HG03378 (cell line): ENCODE measurements at regions not wholly inside any gene's neighbourhood (a gene's known extent, or its start where the extent isn't known, plus 50 kb on each side); places are given as distances from the start of the nearest gene placed in this dataset.

Experiments used
- ATAC-seq: cut with Tn5 transposase; IDR thresholded peaks from one replicate; pipeline ENCODE4 v1.9.1; 2021; ENCODE audit warnings: mild to moderate bottlenecking, moderate library complexity; ENCODE audit not compliant: unreplicated experiment

DNA sequence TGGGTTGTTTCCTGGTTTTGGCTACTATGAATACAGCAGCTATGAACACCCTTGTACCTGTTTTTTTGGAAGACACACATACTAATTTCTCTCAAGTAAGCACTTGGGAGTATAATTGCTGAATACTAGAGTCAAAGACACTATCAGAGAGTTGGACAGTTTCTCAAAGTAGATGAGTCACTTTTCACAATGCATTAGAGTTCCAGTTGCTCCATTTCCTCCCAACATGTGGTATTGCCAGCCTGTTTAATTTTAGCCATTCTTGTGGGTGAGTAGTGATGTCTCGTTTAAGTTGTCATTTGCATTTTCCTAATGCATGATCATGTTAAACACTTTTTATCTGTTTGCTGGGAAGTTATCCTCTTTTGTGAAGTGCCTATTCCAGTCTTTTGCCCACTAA, 81.6 kb upstream of the GDNF start:
- no peak for ATAC-seq

DNA sequence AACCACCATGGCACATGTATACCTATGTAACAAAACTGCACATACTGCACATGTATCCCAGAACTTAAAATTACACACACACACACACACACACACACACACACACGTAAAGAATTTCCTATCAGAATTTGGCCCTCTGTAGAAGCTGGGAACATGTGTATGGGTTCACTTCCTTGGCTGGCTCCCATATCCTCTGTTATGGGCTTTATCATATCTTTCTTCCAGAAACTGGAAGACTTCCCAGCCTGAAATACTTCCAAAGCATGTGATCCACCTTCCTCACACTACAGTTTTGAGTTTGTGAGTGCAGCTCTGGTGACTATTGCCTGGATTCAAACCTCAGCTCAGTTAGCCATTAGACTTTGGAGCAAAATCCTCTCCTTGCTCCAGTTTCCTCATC, 78.6 kb upstream of the GDNF start:
- ATAC-seq, result no peak

DNA sequence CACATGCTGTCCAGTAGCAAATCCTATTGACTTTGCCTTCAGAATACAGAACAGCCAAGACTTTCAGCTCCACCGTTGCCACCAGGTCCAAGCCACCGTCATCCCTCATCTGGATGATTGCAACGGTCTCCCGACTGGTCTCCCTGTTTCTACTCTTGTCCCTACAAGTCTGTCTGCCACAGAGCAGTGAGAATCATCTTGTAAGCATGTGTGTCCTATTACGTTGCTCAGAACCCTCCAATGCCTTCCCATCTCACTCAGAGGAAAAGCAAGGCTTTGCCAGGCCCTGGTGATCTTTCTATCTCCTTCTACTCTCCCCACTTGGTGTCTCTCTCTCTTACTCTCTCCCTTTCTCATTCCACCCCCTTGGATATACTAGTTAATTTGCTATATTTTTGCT, 76.7 kb upstream of the GDNF start:
- no peak for ATAC-seq

DNA sequence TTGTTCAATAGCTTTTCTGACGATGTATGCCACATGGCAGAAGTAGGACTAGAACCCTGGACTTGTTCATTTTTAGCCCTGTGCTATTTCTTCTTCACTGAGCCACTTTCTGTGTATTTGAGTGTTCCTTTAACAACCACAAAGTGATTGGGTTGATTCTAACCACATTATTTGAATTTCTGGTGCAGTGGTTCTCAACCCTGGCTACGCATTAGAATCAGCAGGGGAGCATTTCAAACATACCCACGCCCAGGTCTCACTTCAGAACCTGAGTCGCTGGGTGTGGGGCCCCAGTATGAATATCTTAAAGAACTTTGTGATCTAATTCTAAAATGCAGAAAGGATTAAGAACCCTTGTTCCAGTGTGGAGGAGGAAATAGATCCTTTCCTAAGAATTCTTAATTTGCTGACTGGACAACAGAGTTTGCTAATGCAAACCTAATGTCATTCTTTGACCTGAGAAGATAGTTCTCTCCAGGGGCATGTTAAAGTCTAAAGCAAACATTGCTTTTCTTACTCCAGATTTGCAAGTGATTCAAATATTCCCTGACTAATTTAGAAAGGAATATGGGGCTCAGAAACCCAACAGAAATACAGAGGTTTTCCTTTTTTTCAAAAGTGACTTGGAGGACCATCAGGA, 75.4 kb upstream of the GDNF start:
- no peak for ATAC-seq

DNA sequence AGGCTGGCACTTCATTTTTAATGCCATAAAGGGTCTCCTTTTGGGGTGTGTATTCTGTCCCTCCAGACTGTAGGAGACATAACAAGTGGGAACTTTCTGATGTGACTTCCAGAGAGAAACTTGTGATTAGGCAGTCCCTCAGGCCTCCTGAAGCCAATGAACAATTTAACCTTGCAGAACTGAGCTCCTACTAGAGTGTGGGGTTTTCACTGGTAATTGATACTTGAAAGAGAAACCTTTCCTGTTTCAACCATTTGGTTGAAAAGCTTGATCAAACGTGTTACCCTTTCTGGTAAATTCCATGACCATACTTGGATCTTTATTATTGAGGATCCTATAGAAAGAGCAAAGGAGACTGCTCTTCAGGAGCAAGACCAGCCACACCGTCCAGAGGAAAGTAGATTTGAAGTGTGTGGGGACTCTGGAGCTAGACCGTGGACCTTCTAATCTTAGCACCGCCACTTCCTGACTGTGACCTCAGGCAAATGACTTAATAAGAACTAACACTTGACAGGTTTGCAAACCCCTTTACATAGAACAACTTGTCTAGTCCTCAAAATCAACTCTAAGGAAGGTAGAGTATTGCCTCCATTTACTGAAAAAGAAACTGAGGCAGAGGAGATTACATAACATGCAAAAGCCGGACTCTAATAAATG, 69.9 kb upstream of the GDNF start:
- ATAC-seq, result peak; percentile 76

DNA sequence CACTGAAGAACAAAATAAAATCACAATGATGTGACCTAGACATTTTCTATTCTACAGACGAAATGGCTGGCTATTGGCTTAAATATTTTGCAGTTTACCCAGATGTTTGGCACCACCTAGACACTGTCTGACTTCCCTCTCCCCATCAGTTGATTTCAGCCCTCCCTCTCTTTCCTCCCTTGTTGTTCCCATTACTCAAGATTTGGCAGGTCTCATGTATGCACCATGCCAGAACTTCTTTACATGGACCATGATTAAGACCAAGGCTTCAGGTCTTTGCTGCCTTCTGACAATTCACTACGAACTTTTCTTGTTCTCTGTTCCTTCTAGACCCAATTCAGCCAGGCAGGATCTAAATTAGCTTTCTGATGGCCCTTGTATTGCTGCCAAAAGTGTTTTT, 66.6 kb upstream of the GDNF start:
- ATAC-seq, result no peak

DNA sequence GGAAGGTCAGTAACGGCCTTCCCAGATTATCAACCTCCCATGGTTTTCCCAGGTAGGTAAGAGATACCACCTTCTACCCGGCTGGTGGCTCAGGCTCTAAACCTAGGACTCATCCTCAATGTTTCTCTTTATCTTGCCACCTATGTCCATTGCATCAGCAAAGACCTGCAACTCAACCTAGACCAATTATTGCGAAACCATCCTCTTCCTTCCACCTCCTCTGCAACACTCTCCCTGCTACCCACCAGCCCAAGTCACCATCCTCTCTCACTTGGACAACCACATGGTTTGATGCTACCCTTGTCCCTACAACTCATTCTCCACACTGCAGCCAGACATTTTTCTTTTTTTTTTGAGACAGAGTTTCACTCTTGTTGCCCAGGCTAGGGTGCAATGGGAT, 65.4 kb upstream of the GDNF start:
- ATAC-seq, result no peak

DNA sequence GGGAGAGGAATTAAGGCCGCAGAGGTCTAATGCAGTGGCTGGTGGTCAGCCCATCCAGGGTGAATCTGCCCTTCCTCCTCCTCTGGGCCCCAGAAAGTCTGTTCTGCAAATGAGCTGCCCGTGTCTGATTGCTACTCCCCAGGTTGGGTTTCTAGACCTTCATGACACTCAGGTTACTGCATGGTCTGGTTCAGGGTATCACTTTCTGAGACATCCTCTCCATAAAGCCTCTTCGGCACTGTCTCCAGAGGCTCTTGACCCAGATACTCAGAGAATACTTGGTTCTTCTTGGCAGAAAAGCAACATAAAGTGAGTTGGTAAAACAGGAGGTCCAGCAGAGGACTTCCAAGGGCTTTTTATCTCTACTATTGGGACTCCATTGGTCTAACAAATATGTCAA, 62.5 kb upstream of the GDNF start:
- ATAC-seq, result no peak

DNA sequence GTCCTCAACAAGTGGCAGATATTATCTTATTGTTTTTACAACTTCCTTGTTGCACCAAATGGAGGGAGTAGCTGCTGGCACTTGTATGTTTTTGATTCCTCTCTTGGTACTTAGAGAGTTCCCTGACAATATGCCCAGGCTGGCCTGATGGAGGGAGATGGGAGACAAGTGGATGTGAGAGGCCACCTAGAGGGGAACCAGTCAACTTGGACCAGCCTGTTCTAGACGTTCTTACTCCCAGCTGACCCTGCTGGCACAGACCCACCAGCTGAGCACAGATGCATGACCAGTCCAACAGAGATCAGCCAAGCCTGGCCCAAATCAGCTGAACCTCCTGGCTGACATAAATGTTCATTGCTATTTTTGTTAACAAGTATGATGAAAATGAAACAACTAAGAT, 60.9 kb upstream of the GDNF start:
- ATAC-seq, result no peak

DNA sequence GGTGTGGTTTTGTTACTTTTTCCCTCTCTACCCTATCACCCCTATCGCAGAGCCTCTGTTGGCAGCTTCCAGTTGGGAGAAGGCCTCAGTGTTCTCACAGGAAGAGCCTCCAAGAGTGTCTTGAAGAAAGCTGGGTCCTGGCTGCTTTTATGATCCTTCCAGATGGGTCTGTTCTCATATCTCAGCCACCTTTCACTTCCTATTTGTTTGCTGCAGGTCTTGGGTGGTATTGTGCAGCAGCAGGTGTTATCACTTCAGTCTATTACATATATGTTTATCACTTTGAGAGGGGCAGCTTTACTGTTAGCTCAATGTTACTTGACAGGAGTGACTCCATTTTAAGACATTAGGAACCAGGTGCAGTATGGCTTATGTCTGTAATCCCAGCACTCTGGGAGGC, 59.2 kb upstream of the GDNF start:
- no peak for ATAC-seq

DNA sequence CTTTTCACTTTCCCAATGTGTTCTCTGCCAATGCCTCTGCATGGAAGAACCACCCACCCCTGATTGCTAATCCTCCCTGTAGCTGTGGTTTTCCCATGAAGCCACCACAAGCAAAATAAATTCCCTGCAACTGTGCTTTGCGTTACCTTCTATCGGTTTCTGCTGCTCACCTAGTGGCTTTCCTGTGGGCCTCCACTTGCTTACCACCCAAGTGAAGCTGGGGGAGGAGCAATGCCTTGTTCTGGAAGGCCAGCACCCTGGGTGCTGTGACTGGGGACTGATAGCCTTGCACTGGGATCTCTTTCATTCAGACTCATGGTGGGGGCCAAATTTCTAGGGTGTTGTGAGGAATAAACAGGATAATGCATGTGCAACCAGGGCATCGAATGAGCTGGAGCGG, 56.3 kb upstream of the GDNF start:
- ATAC-seq, result no peak

DNA sequence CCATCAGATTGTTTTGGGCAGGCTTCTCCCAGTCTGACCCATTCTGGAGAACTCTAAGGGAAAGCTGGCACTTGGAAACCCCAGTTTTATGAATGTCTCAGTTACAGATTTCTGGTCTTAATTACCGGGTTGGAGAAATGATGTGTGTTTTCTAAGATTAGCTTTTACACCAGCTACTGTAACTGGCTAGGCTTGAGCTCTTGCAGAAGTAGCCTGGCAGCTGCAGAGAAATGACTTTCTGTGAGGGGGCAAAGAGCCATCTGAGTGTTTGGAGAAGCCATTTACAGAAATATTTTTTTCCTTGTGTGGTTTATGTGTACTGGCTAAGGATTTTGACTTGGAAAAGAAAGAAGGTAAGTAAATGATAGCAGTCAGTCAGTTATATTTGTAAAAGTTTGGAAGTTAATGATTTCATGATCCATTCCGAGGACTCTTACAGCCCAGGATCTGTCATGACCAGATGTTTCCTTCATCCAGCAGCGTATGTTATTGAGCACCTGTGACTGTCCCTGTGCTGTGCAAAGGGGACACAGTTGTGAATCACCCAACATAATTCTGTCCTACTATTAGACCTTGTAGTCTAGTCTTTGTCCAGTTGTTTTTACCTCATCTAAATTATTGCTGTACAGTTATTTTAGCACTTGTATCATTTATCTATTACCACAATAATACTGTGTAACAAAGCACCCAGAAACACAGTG, 53.7 kb upstream of the GDNF start:
- no peak for ATAC-seq

DNA sequence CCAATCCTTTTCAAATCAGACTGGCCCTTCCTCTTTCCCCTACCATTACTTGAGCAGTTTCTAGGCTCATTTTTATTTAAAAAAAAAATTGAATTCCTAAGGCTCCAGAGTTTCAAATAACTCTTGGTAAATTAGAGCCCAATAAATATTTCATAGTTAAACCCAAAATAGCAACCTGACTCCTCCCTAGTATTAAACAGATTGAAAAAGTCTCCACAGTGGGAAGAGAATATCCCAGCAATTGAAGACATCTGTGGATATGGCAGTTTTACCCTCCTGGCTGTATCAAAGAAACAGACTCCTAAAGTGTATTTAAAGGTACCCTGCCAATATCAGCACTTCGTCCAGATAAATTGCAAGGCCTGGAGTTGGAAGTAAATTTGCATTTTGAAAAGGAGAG, 52.7 kb upstream of the GDNF start:
- no peak for ATAC-seq

DNA sequence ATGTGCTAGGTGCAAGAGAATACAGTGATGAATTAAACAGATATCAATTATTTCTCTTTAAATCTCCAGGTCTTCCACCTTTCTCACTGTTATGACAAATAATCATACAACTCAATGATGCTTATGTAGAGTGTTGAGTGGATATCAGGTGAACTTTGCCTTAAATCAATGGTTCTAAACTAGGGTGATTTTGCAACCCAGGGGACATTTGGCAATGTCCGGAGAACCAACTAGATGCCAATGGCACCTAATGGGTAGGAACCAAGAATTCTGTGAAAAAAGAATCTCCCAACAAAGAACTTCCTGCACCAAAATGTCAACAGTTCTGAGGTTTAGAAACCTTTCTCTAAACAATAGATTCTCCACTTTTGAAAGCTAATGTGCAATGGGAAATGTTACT, 52.0 kb upstream of the GDNF start:
- ATAC-seq, result no peak

DNA sequence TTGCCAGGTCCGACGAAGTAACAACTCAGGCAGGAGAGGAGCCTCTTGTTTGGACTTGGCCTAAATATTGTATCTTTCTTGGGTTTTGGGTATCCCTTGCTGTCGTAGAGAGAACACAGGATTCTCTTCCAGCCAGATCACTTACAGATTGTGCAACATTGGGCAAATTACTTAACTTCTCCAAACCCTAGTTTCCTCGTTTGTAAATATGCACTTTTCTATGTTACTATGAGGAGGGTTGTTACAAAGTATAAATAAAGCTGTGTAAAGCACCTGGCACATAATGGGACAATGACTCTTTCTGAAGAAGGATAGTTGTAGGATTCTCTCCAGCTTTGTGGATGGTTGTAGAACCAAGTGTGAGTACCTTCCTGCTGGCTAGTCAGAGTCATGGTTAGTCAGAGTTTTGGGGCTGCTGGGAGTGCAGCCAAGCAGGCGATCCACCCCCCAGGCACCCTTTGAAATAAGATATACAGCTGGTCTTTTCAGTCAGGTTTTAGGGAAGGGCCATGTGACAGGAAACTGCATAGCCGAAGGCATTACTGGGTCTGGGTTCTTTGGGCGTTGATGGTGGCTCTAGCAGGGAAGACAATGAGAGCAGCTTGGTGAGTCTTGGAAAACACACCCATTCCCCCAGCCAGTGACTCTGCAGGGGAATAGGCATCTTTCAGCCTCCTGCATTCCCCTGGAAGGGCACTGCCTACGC, 49.9 kb upstream of the GDNF start:
- ATAC-seq, result no peak
